ENCODE measurements at regions not wholly inside any gene's neighbourhood (a gene's known extent, or its start where the extent isn't known, plus 50 kb on each side); places are given as distances from the start of the nearest gene placed in this dataset.
"Not testable (repeated sequence)": the region's sequence is repeated elsewhere in the genome, so short reads cannot be mapped to it uniquely, and the experiment has no call there.

- TF ChIP-seq CTCF (IDR thresholded peaks at IDR 0.05; ENCODE audit: low read depth, low read length); POLR2A (IDR thresholded peaks at IDR 0.05; ENCODE audit: extremely low read depth, insufficient read length); MAX (IDR thresholded peaks at IDR 0.05; ENCODE audit: low read depth, low read length): not testable (repeated sequence)
Observed at GRCh38 chr12:73002504-73002903, 730.3 kb downstream of the TRHDE start.
